ENCODE measurements at regions not wholly inside any gene's neighbourhood (a gene's known extent, or its start where the extent isn't known, plus 50 kb on each side); places are given as distances from the start of the nearest gene placed in this dataset.

GRCh38 chr5:112685386-112685785, 52.3 kb upstream of the APC start:
- ChIA-PET POLR2A (ENCODE audit: low non-redundant PET) (no interaction called here), CTCF (interaction anchor here (0.6 kb wide), 1 partner anchor 18 kb away, joined by 3 read pairs; no protein-coding TSS in a partner anchor)
- DNase-seq (ENCODE audit: low spot score) = no peak
- TF ChIP-seq, protein P1, sequence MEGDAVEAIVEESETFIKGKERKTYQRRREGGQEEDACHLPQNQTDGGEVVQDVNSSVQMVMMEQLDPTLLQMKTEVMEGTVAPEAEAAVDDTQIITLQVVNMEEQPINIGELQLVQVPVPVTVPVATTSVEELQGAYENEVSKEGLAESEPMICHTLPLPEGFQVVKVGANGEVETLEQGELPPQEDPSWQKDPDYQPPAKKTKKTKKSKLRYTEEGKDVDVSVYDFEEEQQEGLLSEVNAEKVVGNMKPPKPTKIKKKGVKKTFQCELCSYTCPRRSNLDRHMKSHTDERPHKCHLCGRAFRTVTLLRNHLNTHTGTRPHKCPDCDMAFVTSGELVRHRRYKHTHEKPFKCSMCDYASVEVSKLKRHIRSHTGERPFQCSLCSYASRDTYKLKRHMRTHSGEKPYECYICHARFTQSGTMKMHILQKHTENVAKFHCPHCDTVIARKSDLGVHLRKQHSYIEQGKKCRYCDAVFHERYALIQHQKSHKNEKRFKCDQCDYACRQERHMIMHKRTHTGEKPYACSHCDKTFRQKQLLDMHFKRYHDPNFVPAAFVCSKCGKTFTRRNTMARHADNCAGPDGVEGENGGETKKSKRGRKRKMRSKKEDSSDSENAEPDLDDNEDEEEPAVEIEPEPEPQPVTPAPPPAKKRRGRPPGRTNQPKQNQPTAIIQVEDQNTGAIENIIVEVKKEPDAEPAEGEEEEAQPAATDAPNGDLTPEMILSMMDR (conservative IDR thresholded peaks at IDR 0.05; ENCODE audit: low read depth) = no peak
- H3K27ac ChIP-seq = no peak overlapping the region; the same call in 1 of the 2 replicates

GRCh38 chr5:112685931-112686330, 51.8 kb upstream of the APC start:
- H3K27ac ChIP-seq = no peak overlapping the region
- ChIA-PET CTCF (no interaction called here), POLR2A (ENCODE audit: low non-redundant PET) (no interaction called here)
- TF ChIP-seq, protein P1 (conservative IDR thresholded peaks at IDR 0.05; ENCODE audit: low read depth) = no peak
- no peak for DNase-seq (ENCODE audit: low spot score)

DNA sequence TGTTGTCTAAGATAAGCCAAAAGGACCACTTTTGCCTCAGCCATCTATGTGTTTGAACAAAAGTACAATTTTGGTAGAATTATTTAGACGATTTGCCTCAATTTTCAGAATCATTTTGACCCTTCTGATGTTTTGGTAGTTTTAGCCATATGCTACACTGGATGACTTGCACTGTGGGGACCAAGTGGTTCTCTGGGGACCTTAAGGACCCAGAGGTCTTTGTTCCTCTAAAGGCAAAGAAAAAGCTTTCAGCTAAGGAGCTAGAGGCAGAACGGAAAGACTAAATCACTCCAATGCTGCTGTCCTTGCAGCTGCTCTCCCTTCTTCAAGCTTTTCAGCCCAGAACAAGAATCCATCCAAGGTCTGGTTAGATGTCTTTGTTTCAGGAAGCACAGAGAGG, 51.0 kb upstream of the APC start:
- ChIA-PET POLR2A (ENCODE audit: low non-redundant PET) (no interaction called here), CTCF (no interaction called here)
- TF ChIP-seq, protein P1 (conservative IDR thresholded peaks at IDR 0.05; ENCODE audit: low read depth) = no peak
- no peak for DNase-seq (ENCODE audit: low spot score)
- no peak overlapping the region for H3K27ac ChIP-seq

- no peak overlapping the region for H3K27ac ChIP-seq
- ChIA-PET POLR2A (ENCODE audit: low non-redundant PET) (no interaction called here), CTCF (no interaction called here)
- no peak for DNase-seq (ENCODE audit: low spot score)
- TF ChIP-seq, protein P1 (conservative IDR thresholded peaks at IDR 0.05; ENCODE audit: low read depth) = no peak
These were observed 50.4 kb upstream of the APC start for GRCh38 chr5:112687306-112687705.

All from RWPE1 (cell line).